Epithelial cell of prostate (primary cell): ENCODE measurements at regions not wholly inside any gene's neighbourhood (a gene's known extent, or its start where the extent isn't known, plus 50 kb on each side); places are given as distances from the start of the nearest gene placed in this dataset.
A peak's percentile ranks its signal among the peaks of the same experiment; 100 is the strongest.

Experiments
- DNase-seq: peaks from one replicate; pipeline ENCODE4 v3.0.0-alpha.2; 2011; ENCODE audit warnings: low read depth, low spot score
- H3K27ac ChIP-seq: fragments of 450-650 bp; 2 replicates; pipeline ENCODE4 v1.5.1; 2017; ENCODE audit warnings: mild to moderate bottlenecking

DNA sequence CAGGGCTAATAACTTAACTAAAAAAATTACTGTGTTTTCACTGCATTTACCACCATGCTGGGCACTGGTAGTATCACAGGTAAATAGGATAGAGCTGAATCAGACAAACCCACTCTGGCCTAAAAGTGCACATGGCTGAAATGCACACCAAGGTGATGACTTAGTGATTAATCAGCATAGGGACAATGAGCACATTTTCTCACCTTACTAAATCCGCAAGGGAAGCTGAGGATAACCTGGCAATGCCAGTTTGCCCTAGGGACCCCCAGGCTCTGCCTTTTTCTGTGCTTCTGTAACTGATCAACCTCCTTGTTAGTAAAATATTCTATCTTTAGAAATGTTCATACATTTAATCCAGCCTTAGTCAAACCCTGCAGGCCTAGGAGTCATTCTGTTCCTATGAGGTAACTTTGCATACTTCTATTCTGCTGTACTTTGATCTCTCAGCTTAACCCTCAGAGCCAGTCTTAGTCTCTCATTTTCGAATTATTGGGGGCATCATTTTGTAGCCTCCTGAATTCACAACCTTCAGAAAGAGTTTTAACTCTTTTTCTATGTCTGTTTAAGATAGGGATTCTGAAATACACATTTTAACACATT, 562.9 kb upstream of the KCNMB2 start:
- DNase-seq, result no peak
- H3K27ac ChIP-seq, result peak overlapping the region; percentile 14

DNA sequence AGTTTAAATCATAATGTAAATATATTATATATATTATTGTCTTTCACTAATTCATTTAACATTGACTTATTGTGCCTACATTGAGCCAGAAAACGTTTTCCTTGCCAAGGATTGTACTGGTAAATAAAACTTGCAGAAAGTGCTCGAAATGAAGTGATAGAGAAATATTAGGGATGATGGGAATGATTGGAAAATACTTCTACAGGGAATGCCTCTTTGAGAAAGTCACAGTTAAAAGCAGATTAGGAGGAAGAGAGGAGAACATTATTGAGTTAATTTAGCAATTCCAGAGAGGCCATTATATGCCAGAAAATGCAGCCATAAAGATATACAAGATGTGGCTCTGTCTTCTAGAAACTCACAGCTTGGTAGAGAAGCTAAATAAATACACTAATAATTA, 560.0 kb upstream of the KCNMB2 start:
- no peak overlapping the region for H3K27ac ChIP-seq
- DNase-seq, result no peak

DNA sequence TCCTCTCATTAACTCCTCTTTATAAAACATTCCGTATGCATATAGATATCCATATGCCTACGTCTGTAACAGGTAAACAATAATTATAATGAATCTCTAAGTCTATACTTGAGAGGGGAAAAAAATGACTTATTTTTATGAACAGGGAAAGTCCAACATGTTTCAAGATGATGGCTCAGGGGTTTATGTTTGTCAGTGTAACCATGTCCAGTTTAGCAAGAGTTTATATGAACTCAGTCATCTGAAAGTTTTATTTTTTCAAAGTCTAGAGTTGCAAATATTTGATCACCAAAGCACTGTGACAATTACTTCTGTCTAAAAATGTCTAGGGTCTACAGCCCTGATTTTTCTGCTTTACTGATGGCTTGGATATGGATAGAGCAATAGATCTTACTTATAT, 559.4 kb upstream of the KCNMB2 start:
- no peak overlapping the region for H3K27ac ChIP-seq
- no peak for DNase-seq

DNA sequence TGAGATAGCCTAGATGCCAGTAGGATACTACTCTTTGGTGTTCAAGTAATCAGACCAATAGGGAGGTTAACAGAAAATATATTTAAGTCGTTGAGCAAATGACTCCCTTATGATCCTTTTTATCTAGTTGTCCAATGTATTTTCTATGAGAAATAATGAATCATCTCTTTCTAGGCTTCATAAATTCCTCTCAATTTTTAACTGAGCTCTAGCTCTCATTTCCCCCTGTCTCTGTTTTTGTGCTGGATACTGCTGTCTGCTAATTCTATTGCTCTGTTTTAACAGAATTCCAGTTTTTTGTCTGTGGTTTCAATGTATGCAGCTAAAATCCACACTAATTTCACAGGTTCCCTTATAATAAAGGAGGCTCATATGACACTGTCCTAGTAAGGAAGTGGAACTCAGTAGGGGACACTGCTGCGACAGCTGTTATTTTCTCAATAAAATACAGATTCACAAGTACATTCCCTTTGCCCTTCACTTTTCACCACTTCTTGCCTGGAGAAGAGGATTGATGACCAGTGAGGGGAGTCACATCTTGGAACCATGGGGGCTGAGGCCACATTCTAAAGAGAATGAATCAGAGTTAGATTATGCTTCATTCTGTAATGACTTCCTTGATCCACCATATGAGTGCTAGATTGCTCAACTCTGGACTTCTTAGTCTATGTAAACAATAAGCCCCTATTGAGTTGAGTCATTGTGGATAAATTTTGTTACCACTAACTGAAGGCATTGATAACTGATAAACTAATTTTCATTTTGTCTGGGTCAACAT, 558.7 kb upstream of the KCNMB2 start:
- H3K27ac ChIP-seq, result peak overlapping the region; percentile 49
- peak; percentile 24 for DNase-seq

DNA sequence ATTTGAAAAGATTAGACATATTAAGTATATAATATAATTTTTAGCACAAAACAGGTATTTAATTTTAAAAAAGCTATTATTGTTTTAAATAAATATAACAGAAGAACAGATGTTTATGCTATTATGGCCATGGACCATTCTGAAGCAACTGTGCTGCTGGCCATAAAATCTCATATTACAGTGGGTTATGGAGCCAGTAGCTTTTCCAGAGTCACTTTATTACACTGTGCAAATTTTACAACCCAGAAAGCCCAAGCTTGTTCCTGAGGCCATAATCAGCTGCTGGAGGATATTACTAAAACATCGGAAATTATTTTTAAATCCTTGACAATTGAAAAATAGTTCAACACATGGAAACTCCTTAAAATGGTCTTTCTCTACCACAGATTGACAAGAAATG, 557.3 kb upstream of the KCNMB2 start:
- no peak for DNase-seq

DNA sequence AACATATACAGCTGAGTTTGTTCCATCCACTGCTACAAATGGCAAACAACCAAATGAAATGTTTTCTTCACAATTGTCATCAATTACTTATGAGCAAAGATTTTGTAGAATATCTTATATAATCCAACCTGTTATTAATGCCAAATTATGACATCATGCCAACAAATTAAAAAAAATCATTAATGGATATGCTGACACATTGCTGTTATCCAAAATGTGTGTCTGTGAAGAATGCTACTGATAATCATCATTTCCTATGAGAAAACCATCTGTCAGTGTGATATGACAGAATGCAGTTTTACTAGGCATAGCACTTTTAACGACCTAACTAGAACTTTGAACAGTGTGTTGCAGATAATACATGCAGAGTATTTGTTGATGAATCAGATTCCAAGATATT, 556.5 kb upstream of the KCNMB2 start:
- H3K27ac ChIP-seq, result no peak overlapping the region
- DNase-seq, result no peak

More for the DNA sequence above, 557.3 kb upstream of the KCNMB2 start:
- no peak overlapping the region for H3K27ac ChIP-seq

DNA sequence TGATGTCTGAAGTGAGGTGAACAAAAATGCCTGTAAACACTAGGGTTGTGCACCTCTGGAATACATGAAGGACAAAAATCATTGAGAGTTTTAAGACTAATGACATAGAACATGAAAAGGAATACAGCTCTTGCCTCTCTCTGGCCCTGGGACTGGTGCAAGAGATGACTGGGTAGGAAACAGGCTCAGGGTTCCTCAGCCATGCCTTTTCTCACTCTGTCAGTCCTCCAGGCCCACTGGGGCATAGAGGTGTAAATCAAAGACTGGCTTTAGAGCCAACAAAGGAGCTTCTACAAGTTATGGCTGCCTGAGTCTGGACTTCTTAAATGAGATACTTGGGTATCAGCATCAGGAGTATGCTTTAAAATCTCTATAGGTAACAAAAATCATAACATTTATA, 554.7 kb upstream of the KCNMB2 start:
- DNase-seq, result no peak
- no peak overlapping the region for H3K27ac ChIP-seq

DNA sequence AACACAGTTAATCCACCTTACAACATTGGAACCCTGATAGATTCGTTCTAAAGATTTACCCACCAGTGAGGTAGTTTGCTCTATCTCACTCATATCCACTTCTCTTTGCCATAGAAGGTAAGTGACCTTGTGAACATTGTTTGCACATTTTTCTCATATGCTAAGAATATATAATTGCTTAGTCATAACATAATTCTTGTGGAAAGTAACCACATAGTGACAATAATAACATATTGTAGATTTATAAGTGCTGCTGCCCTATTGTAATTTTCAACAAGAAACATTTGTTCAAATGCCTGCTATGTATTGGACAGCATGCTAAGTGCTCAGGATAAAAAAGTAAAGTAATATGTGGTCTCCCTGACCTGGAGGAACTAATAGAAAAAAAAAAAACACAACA, 554.2 kb upstream of the KCNMB2 start:
- DNase-seq, result no peak
- H3K27ac ChIP-seq, result no peak overlapping the region

DNA sequence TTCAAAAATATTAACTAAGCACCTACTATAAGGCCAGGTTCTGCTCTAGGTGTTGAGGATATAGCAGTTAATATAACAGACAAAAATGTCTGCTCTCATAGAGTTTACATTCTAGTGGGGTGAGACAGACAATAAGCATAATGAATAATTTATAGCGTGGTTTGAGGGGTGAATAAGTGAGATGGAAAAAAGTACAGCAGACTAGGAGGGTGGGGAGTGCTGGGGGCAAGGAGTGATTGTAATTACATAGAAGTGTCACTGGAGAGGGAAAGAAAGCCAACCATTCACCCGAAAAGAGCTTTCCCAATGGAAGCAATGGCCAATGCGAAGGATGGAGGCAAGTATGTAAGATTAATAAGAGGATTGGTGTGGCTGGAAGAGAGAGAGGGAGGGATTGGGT, 552.9 kb upstream of the KCNMB2 start:
- no peak overlapping the region for H3K27ac ChIP-seq
- no peak for DNase-seq

DNA sequence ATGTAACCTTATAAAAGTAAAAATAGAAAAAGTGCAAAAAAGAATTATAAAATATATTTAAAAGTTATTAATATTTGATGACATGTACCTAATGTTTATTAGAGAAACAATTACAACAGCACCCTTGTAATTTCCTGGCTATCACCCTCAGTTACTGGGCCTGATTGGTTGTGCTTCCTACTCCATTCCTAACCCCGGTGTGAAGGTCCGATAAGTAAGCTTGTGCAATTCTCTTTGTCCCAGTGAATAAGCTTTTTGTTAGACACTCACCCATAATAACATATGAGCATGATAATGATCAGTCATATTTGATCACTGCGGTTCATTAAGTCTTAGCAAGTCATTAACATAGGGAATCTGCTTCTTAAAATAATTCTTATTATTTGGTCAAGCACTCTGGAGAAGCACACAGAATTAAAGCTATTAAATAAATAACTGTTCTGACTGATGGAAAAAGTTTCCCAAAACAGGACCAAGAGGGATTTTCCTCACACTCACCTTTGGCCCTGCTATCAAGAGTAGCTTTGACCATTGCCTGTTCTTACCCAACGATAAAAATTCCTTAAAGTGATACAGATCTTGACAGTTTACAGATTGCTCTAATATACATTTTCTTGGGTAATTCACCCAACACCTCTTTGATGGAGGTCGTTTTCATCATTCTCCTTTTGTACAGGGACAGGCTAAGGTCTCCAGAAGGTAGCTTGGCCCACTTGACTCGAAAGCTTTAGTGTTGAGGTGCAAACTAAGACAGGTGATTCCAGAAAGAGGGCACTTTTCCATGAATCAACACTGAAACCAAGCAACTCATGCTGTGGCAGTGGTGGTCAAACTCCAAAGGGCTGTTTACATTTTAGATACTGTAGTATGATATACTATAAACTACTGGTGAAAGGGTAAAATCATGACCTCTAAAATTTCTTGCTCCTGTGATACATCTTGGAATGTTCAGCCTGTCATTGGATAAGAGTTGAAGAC, 543.0 kb upstream of the KCNMB2 start:
- no peak for DNase-seq
- no peak overlapping the region for H3K27ac ChIP-seq

DNA sequence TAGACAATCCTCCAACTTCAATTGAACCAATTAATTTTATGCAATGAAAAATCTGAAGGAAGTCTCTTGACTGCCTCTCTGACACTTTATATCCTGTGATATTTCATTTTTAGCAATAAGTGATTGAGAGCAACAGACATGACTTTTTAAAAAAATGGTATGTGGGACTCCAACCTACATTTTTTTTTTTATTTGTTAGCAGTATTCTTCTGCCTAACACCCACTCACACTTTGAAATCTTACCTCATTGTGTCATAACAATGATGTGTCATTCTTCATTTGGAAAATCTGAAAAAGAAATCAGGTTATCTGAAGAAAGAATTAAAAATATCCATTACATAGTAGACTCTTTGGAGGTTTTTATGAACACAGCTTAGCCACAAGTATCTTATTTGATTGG, 541.3 kb upstream of the KCNMB2 start:
- DNase-seq, result no peak
- no peak overlapping the region for H3K27ac ChIP-seq

DNA sequence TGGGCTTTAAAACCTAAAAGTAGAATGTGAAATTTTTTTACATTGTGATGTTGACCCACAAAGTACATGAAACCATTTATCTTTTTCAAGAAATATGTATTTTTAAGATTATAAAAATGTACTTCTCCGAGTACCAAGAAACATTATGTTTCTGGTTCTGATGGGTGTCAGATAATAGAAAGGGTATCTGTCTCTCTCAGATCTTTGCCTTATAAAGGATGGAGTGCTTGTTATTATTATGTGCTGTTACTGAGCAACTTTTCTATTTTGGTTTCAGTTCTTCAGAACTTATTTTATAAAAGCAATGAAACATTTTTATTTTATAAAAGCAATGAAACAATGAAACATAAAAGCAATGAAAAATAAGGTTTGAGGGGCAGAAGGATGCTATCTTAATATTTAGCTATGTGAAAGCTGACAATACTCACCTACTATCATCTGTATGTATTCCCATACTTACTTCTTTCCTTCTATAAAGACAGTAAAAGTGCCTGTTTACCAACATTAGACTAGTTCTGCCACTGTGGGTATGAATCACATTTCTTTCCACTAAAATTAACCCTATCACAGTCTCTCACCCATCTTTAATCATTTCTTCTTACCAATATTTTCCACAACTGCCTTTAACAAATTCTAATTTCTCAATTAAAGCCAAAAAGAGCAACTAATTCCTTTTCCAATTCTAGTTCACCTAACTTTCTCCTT, 540.7 kb upstream of the KCNMB2 start:
- H3K27ac ChIP-seq, result no peak overlapping the region
- DNase-seq, result no peak

DNA sequence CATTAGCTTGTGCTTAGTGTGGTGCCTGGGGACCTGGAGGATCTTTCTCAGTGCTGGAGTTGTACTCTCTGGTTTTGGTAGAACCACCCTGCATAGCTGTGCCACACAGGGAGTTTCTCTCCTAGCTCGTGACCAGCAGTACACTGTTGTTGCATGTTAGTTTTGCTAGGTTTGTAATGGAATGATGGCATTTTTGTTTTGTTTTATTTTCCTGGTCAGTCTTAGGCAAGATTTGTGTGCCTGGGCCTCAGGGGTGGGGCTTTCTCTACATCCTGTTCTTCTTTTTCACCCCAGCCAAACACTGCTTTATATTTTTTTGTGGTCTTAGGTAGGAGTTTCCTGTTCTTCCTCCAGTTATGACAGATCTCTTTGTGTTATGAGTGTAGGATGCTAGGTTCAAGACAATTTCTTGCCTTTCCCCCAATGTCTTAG, 534.5 kb upstream of the KCNMB2 start:
- H3K27ac ChIP-seq, result no peak overlapping the region
- DNase-seq, result no peak

DNA sequence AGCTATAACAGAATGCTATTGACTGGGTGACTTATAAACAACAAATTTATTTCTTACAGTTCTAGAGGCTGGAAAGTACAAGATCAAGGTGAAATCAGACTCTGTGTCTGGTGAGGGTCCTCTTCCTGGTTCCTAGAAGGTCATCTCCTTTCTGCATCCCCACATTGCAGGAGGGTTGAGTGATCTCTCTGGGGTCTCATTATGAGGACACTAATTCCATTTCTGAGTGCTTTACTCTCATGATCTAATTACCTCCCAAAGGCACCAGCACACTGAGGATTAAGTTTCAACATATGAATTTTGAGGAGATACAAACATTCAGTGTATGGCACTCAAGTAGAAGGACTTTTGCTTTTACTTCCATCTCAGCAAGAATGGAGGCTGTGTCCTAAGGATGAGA, 534.1 kb upstream of the KCNMB2 start:
- no peak overlapping the region for H3K27ac ChIP-seq

DNA sequence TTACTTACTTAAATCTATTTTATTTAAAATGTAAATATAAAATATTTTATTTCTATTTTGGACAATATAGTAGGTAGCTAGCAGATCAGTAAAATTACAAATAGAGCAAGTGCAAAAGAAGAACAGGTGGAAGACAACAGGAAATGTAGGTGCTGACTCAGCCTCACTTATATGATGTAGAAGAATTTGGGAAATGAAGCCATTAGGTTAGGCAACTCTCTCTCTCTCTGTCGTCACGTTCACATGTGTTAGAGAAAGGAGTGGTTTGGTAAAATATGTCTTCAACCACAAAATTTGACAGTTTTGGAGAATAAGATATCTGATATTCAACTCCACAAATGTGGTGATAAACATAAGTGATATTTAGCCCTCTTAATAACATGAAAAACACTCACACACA, 532.5 kb upstream of the KCNMB2 start:
- DNase-seq, result no peak
- no peak overlapping the region for H3K27ac ChIP-seq

More for the DNA sequence above, 534.1 kb upstream of the KCNMB2 start:
- no peak for DNase-seq

DNA sequence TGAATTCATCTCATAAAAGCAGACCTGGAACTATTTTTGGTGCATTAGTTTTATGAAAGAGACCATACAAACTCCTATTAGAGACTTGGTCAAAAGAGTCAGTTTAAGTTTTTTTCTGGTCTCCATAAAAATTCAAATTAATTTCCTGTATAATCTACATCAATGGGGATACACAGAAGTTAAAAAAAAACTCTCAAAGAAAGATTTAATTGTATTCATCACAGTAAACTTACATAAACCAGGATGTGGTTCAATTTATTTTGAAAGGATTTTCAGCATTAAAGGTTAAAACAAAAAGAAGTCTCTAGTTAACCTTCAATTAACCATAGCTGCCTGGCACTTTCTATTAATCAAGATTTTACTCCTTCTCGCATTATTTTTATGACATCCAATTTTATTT, 530.3 kb upstream of the KCNMB2 start:
- no peak overlapping the region for H3K27ac ChIP-seq
- DNase-seq, result no peak

DNA sequence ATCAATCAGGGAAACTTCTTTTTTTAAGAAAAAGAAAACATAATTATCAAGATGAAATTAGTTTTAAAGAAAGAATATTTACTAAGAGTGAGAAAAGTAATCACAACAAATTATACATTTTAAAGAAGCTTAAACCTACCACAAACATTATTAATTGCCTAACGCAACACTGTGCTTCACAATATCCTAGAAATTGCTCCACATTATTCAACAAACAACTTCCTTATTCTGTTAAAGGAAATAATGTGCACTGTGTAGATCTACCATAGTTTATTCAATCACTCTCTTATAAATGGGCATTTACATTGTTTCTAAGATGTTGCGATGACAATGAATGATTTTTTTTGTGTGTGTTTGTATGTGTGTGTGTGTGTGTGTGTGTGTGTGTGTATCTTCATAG, 525.9 kb upstream of the KCNMB2 start:
- H3K27ac ChIP-seq, result no peak overlapping the region
- DNase-seq, result no peak

DNA sequence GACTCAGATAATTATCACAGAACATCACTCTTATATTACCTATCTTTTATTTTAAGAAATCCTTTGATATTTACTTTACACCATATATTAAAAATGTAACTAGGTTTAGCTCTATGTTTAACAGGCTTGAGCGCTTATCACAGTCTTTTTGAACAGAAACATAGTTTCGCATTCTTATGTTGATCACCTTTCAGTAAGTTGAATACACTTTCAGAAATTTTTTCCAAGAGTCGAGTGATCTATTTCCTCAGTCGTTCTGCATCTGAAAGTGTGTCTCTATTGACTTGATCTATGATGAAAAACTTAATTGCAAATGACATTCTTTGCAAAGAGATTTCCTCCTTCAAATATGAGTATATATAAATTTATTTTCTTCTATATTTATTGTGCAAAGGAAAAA, 516.6 kb upstream of the KCNMB2 start:
- no peak overlapping the region for H3K27ac ChIP-seq
- DNase-seq, result no peak

DNA sequence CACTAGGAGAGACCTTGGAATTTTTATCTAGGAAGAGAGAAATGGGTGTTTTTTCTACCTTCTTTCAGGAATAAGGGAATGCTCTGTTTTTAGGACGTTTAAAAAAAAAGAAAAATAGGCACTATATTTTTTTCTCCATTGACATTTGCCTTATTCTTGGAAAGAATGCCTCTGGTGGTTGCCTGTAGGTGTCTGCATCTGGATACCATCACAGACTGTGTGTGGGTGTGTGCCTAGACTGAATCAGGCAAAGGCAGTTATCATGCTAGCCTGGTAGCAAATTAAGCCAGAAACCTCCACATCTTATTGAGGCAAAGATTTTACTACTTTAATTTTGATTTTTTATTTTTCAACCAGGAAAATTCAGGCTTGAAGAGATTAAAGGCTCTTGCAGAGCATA, 513.6 kb upstream of the KCNMB2 start:
- no peak for DNase-seq

DNA sequence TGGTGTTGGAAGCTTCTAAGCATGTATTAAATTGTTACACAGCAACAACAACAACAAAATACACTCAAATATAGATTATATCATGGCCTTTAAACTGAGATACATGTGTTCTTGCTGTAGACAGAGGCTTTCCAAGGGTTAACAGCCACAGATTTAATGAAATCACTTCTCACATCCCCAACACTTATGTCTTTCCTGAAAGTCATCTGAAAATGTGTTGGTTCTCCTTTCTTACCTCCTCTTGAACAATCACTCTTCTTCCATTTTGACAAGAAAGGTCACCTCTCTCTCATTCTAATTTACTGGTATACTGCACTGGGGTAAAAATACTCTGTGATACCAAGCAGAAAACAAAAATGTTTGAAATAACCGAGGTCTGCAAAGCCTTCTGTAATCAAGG, 507.3 kb upstream of the KCNMB2 start:
- no peak for DNase-seq
- H3K27ac ChIP-seq, result no peak overlapping the region

More for the DNA sequence above, 513.6 kb upstream of the KCNMB2 start:
- H3K27ac ChIP-seq, result no peak overlapping the region
